HG02763 (cell line): ENCODE measurements at regions not wholly inside any gene's neighbourhood (a gene's known extent, or its start where the extent isn't known, plus 50 kb on each side); places are given as distances from the start of the nearest gene placed in this dataset.
"Not testable (repeated sequence)": the region's sequence is repeated elsewhere in the genome, so short reads cannot be mapped to it uniquely, and the experiment has no call there.

Experiments
- ATAC-seq: cut with Tn5 transposase; IDR thresholded peaks from one replicate; pipeline ENCODE4 v1.9.1; 2021; ENCODE audit warnings: mild to moderate bottlenecking, moderate library complexity; ENCODE audit not compliant: unreplicated experiment

DNA sequence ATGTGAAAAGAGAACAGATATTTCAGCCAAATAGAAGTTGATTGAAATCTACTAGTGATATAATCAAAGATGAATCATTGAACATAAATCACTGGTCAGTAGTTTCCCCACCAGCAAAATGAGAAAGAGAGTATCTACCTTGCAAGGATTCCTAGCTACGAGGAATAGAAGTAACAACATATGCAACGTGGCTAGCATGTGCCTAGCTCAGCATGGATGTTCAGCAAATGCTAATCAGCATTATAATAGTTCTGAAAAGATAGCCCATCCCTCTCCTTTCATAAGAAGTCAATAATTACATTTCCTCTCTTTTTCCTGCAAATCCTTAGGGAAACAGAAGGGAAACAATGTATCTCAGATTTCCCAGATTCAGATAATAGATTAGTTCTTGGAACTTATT lies 417.2 kb downstream of the SATB2 start:
- no peak for ATAC-seq

DNA sequence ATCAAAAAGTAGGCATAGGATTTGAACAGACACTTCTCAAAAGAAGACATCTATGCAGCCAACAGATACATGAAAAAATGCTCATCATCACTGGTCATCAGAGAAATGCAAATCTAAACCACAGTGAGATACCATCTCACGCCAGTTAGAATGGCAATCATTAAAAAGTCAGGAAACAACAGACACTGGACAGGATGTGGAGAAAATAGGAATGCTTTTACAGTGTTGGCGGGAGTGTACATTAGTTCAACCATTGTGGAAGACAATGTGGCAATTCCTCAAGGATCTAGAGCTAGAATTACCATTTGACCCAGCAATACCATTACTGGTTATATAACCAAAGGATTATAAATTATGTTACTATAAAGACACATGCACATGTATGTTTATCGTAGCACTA lies 424.0 kb downstream of the SATB2 start:
- ATAC-seq = not testable (repeated sequence)

DNA sequence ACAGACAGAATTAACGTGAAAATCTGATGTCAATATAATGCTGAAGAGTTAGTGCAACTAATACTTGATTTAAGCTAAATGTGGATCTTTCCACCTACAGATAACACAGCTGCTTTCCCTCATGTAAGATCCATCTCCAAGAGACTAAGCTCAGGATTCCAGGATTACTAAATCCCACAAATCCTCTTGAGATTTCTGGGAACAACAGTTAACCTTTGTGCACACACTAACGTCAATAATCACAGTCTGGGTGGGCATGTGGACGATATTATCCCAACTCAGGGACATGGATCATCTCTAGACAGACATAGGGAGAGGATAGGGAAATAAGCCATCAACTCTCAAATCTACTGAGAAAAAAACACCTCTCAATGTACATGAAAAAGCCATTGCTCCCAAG lies 432.6 kb downstream of the SATB2 start:
- ATAC-seq = no peak

DNA sequence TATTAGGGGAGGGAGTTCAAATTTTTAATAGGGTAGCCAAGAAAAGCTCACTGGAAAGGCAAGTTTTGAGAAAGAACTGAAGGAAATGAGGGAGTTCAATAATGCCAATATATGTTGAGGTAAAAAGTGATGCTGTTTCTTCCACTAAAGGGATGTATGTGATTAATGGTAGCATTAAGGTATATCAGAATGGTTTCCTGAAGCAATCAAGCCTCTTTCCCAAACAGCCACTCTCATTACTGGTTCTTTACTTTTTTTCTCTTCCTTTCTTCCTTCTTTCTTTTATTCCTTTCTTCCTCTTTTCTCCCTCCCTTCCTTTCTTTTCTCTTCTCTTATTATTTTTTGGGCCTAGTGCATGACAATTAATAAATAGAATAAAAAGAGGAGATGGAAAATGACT lies 433.5 kb downstream of the SATB2 start:
- no peak for ATAC-seq

DNA sequence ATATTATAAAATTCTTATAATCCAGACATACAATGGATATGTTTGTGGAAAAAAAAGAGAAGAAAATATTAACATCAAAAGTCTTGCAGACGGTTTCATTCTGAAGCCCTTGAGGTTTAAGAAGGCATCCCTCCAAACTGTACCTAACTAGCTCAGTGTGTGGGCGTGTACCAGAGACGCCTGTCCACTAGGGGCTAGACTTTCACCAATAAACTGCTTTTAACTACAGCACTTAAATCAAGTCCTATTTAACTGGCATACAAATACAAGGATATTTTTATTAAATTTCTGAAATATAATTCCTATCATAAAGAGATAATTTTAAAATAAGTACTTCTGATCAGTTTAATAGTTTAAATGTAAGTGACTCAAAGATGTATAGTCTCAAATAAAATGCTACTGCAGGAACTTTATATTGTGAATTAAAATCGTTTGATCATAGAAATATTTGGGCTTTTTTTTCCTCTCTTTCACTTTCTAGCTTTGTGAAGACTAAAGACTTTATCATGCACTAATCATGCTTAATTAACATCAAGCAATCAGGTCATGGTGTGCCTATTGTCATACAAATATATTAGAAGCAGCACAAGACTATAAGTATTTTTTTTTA lies 437.7 kb downstream of the SATB2 start:
- ATAC-seq = no peak

DNA sequence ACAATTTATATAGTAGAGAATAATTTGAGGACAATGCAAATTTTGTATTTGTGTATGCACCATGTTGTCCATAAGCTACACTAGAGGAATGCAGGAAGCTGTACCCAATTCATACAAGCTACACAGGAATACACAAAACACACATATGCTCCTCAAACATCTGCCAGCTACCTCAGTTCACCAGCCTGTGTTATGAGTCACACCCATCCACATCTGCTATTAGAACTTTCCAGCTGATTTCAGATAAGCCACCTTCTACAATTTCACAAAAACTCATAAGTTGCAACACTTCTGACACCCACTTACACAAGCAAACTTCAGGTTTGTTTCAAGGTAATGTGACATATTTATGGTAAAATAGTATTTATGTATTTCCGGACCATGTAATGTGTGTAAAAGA lies 438.9 kb downstream of the SATB2 start:
- no peak for ATAC-seq

DNA sequence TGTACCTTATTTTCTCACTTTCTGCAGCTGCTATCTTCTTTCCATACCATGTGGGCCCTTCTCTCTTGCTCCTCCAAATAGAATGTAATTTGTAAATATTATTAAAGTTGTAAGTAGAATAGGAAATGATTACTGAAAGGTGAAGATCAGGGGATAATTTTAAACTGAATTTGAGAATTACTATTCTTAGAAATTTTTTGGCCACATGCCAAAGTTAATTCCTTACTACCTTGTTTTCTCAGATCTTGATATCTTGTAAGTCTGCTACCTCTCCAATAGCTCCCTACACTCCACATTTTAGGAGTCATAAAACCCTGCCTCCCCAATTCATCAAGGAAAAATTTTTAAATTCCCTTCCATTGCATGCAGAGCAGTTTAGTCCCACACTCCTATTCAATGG lies 442.7 kb downstream of the SATB2 start:
- ATAC-seq = no peak

DNA sequence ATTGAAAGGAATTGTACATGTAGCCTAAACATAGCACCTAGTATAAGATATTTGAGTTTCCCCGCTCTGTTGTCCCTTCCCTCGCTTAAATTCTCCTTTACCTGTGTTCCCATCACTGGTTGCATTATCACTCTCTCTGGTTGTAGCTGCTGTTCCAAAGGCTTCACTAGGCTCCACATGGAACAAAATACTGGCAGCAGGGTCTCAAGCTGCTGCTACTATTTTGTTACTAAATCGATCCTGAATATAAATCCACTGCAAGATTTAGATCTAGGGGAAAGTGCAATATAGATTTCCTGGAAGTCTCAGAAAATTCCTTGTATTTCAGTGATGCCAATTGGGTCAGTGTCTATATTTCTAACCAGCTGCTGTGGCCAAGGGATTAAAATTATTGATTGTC lies 443.5 kb downstream of the SATB2 start:
- ATAC-seq = no peak

DNA sequence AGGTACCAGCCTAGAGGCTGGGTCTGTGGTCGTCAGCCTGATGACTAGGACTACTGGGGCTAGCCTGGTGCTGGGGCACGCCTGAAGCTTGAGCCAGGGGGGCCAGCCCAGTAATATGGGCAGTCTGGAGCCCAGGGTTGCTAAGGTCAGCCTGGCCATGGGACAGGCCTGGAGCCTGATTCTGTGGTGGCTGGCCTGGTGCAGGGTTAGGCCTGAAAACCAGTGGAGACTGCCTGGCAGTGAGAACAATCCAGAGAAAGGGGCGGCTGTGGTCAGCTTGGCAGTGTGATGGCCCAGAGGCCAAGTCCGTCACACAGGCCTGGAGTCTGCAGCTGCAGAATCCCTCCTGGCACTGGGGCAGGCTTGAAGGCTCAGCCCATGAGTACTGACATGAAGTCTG lies 445.8 kb downstream of the SATB2 start:
- ATAC-seq = no peak

DNA sequence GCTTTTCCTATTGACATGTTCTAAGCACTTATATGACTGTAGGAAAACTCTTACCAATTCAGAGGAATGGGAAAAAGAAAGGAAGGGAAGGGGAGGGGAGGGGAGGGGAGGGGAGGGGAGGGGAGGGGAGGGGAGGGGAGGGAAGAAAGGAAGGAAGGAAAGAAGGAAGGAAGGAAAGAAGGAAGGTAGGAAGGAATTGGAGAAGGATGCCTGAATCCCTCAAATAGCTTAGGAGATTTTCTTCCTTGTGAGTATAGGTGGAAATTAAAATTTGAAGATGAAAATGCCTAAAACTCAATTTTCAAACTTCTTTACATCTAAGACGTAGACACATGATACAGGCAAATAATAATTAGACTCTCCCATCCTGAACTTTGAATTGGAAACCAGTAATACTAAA lies 463.1 kb downstream of the SATB2 start:
- ATAC-seq = no peak

DNA sequence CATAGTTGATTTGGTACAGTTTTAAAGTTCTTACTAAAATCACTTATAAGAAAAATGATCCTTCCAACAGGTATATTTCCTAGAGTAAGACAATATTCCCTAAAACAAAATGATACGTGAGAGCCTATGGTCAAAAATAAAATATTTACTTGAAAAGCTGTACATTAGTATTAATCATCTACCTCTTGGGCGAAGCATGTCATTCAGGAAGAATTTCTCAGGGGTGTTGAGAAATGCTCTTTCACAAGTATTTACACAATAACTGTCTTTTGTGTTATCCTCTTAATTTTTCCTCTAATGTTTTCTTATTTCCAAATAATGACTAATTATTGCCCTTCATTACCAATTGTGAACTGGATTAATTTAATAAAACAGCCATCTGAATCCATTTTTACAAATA lies 466.3 kb downstream of the SATB2 start:
- ATAC-seq = no peak

DNA sequence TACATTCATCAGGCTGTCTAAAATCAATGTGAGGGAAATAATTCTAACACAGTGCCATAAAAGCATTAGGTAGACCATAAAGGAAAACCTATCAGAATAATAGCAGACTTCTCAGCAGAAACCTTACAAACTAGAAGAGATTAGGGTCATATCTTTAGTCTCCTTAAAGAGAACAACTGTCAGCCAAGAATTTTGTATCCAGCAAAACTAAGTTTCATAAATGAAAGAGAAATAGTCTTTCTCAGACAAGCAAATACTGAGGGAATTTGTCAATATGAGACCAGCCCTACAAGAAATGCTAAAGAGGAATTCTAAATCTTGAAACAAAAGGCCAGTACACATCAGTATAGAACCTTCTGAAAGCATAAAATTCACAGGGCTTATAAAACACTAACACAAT lies 482.0 kb downstream of the SATB2 start:
- ATAC-seq = no peak

DNA sequence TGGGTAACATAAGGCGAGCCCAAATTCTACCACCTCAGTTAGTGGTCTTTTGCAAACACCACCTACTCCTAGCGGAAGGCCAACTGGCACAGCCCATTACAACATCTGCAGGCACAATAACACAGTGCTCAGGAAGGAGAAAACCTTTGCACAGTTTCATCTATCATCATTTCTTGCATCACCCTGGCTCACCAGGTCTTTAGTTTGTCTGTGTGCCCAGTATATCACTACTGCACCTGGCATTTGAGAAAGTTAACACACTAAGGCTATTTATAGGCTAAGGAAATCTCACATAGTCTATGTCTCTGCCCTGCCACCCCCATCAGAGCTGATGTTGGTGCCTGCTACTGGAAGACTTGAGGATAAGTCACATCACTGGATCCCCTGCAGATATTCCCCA lies 484.0 kb downstream of the SATB2 start:
- no peak for ATAC-seq

DNA sequence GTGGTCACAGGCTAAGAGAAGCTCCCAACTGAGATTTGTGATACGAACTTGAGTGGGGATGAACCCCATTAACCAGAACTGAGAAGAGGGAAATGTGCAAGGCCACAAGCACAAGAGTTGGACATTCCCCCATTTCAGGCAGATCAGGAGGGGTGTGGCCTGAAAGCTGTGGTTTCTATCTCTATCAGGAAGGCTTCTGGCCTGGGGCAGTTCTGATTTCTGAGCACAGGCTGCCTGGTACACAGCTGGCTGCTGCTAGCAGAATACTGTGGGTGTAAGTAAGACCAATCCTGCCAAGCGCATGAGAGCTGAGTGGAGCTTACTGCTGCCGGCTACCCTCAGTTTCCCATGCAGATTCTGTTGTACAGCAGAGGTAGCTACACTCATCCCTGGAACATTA lies 484.6 kb downstream of the SATB2 start:
- no peak for ATAC-seq

DNA sequence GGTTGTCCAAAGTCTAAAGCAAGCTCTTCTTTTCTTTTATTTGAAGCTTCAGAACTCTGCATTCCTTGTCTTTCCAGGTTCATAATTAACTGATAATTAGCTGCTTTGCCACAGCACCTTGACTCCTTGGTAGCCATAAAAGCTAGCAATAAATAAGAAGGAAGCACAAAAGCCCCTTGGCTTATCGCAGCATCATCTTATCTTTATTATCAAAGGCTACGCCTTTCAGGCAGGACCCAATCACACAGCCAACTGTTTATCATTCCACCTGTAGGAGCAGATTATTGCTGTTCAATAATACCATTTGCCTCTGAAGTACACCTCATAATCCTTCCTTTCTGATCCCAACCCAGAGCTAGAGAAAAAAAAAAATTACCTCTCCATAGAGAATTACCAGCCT lies 489.2 kb downstream of the SATB2 start:
- no peak for ATAC-seq

DNA sequence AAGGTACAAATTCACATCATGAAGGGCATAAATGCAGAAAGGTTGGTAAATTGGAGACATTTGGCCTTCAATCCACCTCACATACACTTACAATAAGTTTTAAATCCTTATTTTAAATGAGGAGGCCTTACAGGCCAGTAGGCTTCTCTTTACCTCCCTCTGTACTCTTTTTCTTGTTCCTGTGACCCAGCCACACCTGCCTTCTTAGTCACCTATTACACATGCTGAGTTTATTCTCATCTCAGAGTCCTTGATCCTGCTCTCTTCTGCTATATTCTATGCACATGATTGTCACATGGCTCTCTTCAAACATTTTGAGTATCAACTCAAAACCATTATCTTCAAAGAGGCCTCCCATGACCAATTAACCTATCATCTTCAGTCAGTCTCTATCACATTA lies 491.5 kb downstream of the SATB2 start:
- no peak for ATAC-seq

DNA sequence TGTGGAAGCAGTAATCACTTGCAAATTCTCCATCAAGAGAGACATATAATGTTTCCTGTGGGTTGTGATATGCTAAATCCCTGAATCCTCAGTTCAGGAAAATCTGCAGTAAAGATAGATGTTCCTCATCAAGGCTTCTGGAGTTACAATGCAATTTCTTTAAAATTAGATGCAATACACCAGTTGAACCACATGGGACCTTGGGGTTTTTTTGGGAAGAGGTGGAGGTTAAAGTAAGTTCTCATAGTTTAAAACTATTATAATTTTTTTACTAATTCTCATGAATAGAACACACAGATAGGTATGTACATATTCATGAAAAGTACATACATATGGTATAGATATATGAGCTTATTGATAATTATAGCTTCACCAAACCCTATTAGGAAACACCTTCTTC lies 496.2 kb downstream of the SATB2 start:
- no peak for ATAC-seq

DNA sequence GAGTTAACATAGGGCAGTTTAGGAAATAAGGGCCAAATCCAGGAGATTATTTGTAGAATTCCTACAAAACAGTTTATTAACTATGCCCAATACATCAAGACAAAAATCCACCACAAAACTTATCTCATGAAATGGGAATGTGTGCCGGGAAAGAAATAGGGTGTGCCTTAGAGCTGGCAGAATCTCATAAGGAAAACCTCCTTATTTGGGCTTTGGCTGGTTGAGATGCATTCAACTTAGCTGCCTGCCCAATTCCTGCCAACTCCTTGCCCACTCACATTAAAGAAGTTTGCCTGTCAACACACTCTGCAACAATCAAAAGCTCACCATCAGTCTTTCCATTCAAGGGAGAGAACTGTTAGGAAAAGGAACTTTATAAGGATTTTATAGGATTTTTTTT lies 500.6 kb downstream of the SATB2 start:
- ATAC-seq = no peak

DNA sequence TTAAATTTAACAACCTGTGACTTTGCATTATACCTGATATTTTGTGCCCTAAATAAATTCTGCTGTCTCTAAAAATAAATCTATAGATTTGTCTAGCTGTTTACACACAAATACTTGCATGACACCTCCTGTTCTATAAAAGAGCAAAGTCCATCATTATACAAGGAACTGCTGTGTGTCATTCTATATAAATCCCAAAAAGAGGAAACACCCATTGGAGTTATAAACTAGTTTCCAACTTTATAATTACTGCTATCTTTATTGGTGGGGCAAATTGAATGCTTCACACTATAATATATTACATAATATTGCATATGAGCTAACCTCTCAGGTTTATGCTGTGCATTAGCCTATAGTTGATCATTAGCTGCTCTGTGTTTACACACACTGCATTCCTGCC lies 504.4 kb downstream of the SATB2 start:
- ATAC-seq = no peak

DNA sequence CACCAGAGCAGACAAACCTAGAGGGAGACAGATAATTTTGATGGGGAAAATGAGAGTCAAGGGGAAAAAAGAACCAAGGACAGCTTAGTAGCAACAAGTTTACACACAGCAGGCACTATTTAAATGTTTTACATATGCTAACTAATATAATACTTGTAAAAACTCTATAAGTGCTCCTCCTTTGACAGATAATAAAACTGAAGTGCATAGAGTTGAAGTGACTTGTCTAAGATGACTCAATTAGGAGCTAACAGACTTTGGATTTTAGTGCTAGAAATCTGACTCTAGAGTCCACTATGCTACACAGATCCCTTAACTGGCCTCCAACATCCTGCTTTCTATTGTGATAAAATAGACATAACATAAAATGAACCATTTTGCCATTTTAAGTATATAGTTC lies 506.9 kb downstream of the SATB2 start:
- no peak for ATAC-seq

DNA sequence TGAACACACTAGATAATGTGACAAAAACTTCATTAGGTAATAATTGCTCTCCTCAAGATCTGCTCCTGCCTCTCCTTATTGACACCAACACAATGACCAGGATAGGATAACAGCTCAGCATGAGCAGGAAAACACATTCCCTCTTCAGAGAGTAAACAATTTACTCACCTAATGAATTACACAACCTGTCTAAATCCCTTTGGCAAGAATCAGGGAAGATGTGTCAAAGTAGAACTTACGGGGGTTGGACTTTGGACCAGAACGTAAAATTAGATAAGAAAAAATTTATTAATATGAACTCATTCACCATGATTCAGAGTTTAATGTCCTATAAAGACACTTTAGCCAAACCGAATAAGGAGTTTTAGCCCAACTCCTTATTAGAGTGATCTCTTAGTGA lies 512.2 kb downstream of the SATB2 start:
- ATAC-seq = no peak

DNA sequence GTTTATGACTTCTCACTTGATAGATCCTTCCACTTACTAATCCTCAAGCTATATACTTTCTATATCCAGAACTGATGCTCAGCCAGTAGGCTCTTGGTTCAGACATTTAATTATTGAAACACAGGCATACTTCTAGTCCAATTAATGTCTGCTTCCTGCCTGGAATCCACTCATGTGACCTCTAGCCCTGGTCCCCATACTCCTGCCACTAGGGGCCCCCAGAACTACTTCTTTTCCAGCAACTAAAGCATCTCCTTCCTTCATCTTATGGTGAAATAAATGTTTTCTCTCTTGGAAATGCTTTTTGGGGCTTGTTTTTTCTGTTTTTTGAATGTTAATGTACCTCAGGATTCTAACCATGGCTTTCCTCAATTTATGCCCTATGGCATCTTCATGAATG lies 527.6 kb downstream of the SATB2 start:
- ATAC-seq = no peak

DNA sequence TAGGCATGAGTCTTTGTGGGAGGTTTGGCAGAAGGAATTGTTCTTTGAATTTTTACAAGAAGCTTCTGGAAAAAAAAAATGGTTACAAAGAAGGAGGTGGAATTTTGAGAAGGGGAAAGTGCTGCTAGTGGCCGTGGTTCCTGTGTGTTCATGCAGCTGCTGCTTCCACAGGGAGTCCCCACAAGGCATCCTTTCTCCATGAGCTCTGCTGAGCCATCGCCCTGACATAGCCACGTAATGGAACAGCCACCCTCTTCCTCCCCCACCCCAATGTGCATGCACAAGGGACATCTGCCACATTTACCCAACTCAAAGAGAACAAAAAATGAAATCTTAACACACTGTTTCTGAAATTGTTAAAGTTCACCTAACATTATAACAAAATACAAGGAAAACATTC lies 529.7 kb downstream of the SATB2 start:
- no peak for ATAC-seq
